NCI-H1436 (cell line): ENCODE measurements at regions not wholly inside any gene's neighbourhood (a gene's known extent, or its start where the extent isn't known, plus 50 kb on each side); places are given as distances from the start of the nearest gene placed in this dataset.
"Not testable (repeated sequence)": the region's sequence is repeated elsewhere in the genome, so short reads cannot be mapped to it uniquely, and the experiment has no call there.

Experiments used
- DNase-seq: peaks from one replicate; lab custom pipeline; 2025; lab: John Stamatoyannopoulos, UW

- no peak for DNase-seq
Observed at GRCh38 chr18:22566703-22567420, 149.1 kb upstream of the CTAGE1 start.

- no peak for DNase-seq
Observed at GRCh38 chr18:22567794-22568193, 150.1 kb upstream of the CTAGE1 start.

GRCh38 chr18:22570492-22570891 is 152.8 kb upstream of the CTAGE1 start:
- no peak for DNase-seq

GRCh38 chr18:22572341-22572740 is 154.6 kb upstream of the CTAGE1 start:
- no peak for DNase-seq

GRCh38 chr18:22579271-22579670 is 161.6 kb upstream of the CTAGE1 start:
- no peak for DNase-seq

- DNase-seq: no peak
Observed at GRCh38 chr18:22585333-22585732, 167.6 kb upstream of the CTAGE1 start.

GRCh38 chr18:22585821-22586220 is 168.1 kb upstream of the CTAGE1 start:
- no peak for DNase-seq

GRCh38 chr18:22591222-22591621 is 173.5 kb upstream of the CTAGE1 start:
- DNase-seq: no peak

GRCh38 chr18:22594155-22594690 is 176.5 kb upstream of the CTAGE1 start:
- no peak for DNase-seq

- no peak for DNase-seq
Observed at GRCh38 chr18:22601481-22601880, 183.8 kb upstream of the CTAGE1 start.

- DNase-seq: not testable (repeated sequence)
Observed at GRCh38 chr18:22602456-22602855, 184.7 kb upstream of the CTAGE1 start.

- DNase-seq: no peak
Observed at GRCh38 chr18:22603902-22604301, 186.2 kb upstream of the CTAGE1 start.

GRCh38 chr18:22604390-22604985 is 186.8 kb upstream of the CTAGE1 start:
- DNase-seq: no peak

- DNase-seq: no peak
Observed at GRCh38 chr18:22604986-22605421, 187.3 kb upstream of the CTAGE1 start.

- DNase-seq: no peak
Observed at GRCh38 chr18:22605736-22606135, 188.0 kb upstream of the CTAGE1 start.

- DNase-seq: no peak
Observed at GRCh38 chr18:22606563-22607283, 189.0 kb upstream of the CTAGE1 start.

GRCh38 chr18:22607284-22607635 is 189.5 kb upstream of the CTAGE1 start:
- DNase-seq: no peak

- no peak for DNase-seq
Observed at GRCh38 chr18:22608847-22609246, 191.1 kb upstream of the CTAGE1 start.

GRCh38 chr18:22609642-22610041 is 191.9 kb upstream of the CTAGE1 start:
- no peak for DNase-seq

GRCh38 chr18:22613058-22613690 is 195.5 kb upstream of the CTAGE1 start:
- no peak for DNase-seq

GRCh38 chr18:22613788-22614187 is 196.1 kb upstream of the CTAGE1 start:
- DNase-seq: no peak

GRCh38 chr18:22623513-22623912 is 205.8 kb upstream of the CTAGE1 start:
- no peak for DNase-seq

GRCh38 chr18:22624176-22624575 is 206.5 kb upstream of the CTAGE1 start:
- no peak for DNase-seq
